ENCODE measurements at regions not wholly inside any gene's neighbourhood (a gene's known extent, or its start where the extent isn't known, plus 50 kb on each side); places are given as distances from the start of the nearest gene placed in this dataset.

DNA sequence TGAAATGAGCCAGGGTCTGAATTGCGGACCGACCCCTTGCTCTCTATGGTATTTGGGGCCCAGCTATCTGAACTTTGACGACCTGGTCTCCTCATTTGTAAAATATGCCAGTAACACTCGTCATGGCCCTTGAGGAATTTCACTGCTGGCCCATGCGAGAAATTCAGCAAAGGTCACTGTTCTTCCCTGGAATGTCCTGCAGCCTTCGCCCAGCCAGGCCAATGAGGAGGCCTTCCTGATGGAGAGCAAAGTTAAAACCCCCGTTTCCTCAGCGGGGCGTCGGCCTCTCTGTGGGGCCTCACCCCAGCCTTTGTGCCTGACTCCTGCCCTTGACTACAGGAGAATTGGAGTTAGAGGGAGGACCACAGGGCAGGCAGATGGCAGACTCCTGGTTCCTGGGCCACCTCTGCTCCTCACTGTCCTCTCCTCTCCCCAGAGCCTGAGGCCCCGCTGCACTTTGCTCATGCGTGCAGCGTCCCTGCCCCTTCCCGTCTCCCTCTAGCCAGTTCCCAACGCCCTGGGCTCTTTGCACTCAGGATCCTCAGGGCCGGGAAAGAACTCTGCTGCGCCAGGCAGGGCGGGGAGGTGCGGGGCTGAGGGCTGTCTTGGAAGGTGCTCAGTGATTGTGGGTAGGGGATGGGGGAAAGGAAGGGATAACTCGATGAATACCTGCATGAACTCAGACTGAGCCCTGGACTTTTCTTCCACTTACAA, 257.0 kb upstream of the RAB6C start:
- no peaks in the 10 kb centered on the region for H4K20me1 ChIP-seq (ENCODE audit: insufficient read depth, low read length)
- H3K9ac ChIP-seq (ENCODE audit: low read length), result no peak overlapping the region
- no peak overlapping the region for H3K27ac ChIP-seq (ENCODE audit: low read length)
- DNase-seq, result no peak
- no peak for TF ChIP-seq EZH2 (optimal IDR thresholded peaks at IDR 0.05; ENCODE audit: low read depth, low read length)
- TF ChIP-seq, protein P1, sequence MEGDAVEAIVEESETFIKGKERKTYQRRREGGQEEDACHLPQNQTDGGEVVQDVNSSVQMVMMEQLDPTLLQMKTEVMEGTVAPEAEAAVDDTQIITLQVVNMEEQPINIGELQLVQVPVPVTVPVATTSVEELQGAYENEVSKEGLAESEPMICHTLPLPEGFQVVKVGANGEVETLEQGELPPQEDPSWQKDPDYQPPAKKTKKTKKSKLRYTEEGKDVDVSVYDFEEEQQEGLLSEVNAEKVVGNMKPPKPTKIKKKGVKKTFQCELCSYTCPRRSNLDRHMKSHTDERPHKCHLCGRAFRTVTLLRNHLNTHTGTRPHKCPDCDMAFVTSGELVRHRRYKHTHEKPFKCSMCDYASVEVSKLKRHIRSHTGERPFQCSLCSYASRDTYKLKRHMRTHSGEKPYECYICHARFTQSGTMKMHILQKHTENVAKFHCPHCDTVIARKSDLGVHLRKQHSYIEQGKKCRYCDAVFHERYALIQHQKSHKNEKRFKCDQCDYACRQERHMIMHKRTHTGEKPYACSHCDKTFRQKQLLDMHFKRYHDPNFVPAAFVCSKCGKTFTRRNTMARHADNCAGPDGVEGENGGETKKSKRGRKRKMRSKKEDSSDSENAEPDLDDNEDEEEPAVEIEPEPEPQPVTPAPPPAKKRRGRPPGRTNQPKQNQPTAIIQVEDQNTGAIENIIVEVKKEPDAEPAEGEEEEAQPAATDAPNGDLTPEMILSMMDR (IDR thresholded peaks at IDR 0.05; ENCODE audit: low read length), result no peak
- TF ChIP-seq EZH2phosphoT487 (IDR thresholded peaks at IDR 0.05; ENCODE audit: low read length), result no peak
- no peaks in the 10 kb centered on the region for H3K9me3 ChIP-seq (replicated peaks; ENCODE audit: insufficient read depth, low read length)
- no peak overlapping the region for H2AFZ ChIP-seq (ENCODE audit: low read length)
- H3K4me1 ChIP-seq (ENCODE audit: low read length), result no peaks in the 10 kb centered on the region
- no peaks in the 10 kb centered on the region for H3K79me2 ChIP-seq (ENCODE audit: low read length)
- no peaks in the 10 kb centered on the region for H3K36me3 ChIP-seq (replicated peaks; ENCODE audit: insufficient read depth, low read length)
- H3K4me2 ChIP-seq (ENCODE audit: low read depth, low read length), result no peak overlapping the region
- no peaks in the 10 kb centered on the region for H3F3A ChIP-seq (ENCODE audit: insufficient read depth, low read length)
- H3K4me3 ChIP-seq (ENCODE audit: low read length), result no peak overlapping the region
- H3K27me3 ChIP-seq (replicated peaks; ENCODE audit: insufficient read depth, low read length), result no peaks in the 10 kb centered on the region
- H3K9me2 ChIP-seq (replicated peaks; ENCODE audit: insufficient read depth, low read length), result no peaks in the 10 kb centered on the region

DNA sequence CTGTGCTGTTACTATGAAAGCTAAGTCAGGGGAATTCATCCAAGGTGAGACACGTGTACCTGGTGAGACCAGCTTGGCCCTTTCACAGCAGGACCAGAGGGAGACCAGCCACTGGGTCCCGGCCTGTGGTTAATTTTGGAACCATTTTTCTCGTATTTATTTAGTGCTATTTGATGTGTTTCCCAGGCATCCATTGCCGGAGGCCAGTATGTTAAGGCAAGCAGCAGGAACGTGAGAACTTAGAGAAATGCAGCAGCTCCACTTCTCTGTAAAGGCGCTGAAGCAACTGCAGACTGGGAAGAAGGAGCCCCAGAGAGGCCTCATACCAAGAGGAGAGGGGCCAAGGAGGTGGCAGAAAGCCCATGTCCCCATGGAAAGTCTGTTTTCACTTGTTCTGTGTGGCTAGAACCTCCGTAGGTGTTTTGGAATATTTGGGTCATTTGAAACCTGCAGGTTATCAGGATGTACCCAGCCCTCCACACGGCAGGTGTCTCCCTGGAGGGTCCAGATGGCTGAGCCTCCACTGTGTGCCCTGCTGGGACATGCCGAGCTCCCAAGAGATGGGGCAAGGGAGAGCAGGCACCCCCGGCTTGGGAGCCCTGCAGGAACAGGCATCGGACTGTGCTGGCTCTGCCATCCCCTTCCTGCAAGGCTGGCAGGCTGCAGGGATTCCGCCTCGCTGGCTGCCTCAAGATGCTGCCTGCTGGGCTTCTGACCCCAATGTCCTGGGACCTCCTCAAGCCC, 256.0 kb upstream of the RAB6C start:
- DNase-seq, result no peak

DNA sequence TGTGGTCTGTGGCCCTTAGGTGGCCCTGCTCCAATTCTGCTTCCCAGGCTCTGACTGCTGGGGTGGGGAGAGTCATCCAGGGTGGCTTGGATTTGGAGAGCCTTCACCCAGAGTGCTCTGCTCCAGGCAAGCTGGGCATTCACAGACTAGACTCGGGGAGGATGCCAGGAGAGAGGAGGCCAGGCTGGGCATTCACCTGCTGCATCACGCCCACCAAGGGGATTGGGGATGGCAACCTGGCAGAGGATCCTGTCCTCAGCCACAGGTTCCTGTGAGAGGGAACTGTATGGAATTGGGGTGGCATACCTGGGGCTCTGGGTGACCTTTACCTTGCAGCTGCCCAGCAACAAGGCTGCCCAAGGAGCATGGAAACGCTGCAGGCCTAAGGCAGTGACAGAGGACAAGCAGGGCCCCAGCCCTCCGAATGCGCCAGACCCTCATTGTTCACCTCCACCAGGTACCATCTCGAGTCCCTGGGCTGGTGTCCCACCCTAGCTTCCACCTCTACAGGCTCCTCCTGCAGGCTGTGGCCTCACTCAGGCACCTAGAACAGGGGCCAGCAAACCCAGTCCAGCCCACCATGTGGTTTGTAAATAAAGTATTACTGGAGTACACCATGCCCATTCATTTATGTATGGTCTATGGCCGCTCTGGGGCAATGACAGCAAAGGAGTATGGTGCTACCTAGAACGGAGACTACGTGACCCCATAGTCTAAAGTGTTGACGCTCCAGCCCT, 255.3 kb upstream of the RAB6C start:
- no peaks in the 10 kb centered on the region for H3K4me1 ChIP-seq (ENCODE audit: low read length)

More for the DNA sequence above, 256.0 kb upstream of the RAB6C start:
- H4K20me1 ChIP-seq (ENCODE audit: insufficient read depth, low read length), result no peaks in the 10 kb centered on the region
- H2AFZ ChIP-seq (ENCODE audit: low read length), result no peak overlapping the region
- H3K4me2 ChIP-seq (ENCODE audit: low read depth, low read length), result no peak overlapping the region
- no peaks in the 10 kb centered on the region for H3K27me3 ChIP-seq (replicated peaks; ENCODE audit: insufficient read depth, low read length)
- no peaks in the 10 kb centered on the region for H3K9me3 ChIP-seq (replicated peaks; ENCODE audit: insufficient read depth, low read length)
- no peaks in the 10 kb centered on the region for H3F3A ChIP-seq (ENCODE audit: insufficient read depth, low read length)
- H3K9me2 ChIP-seq (replicated peaks; ENCODE audit: insufficient read depth, low read length), result no peaks in the 10 kb centered on the region
- H3K9ac ChIP-seq (ENCODE audit: low read length), result no peak overlapping the region
- H3K4me1 ChIP-seq (ENCODE audit: low read length), result no peaks in the 10 kb centered on the region
- no peaks in the 10 kb centered on the region for H3K79me2 ChIP-seq (ENCODE audit: low read length)
- TF ChIP-seq, protein P1 (IDR thresholded peaks at IDR 0.05; ENCODE audit: low read length), result no peak
- TF ChIP-seq EZH2 (optimal IDR thresholded peaks at IDR 0.05; ENCODE audit: low read depth, low read length) (no peak), EZH2phosphoT487 (IDR thresholded peaks at IDR 0.05; ENCODE audit: low read length) (no peak)
- H3K27ac ChIP-seq (ENCODE audit: low read length), result no peak overlapping the region
- H3K36me3 ChIP-seq (replicated peaks; ENCODE audit: insufficient read depth, low read length), result no peaks in the 10 kb centered on the region
- no peak overlapping the region for H3K4me3 ChIP-seq (ENCODE audit: low read length)

More for the DNA sequence above, 255.3 kb upstream of the RAB6C start:
- H3K27ac ChIP-seq (ENCODE audit: low read length), result no peak overlapping the region
- TF ChIP-seq, protein P1 (IDR thresholded peaks at IDR 0.05; ENCODE audit: low read length), result no peak
- TF ChIP-seq EZH2 (optimal IDR thresholded peaks at IDR 0.05; ENCODE audit: low read depth, low read length), result no peak
- no peak for TF ChIP-seq EZH2phosphoT487 (IDR thresholded peaks at IDR 0.05; ENCODE audit: low read length)
- no peaks in the 10 kb centered on the region for H3K9me2 ChIP-seq (replicated peaks; ENCODE audit: insufficient read depth, low read length)
- no peak overlapping the region for H3K4me3 ChIP-seq (ENCODE audit: low read length)
- no peaks in the 10 kb centered on the region for H4K20me1 ChIP-seq (ENCODE audit: insufficient read depth, low read length)
- no peak for DNase-seq
- no peaks in the 10 kb centered on the region for H3K27me3 ChIP-seq (replicated peaks; ENCODE audit: insufficient read depth, low read length)
- no peaks in the 10 kb centered on the region for H3K79me2 ChIP-seq (ENCODE audit: low read length)
- no peaks in the 10 kb centered on the region for H3K36me3 ChIP-seq (replicated peaks; ENCODE audit: insufficient read depth, low read length)
- no peaks in the 10 kb centered on the region for H3K9me3 ChIP-seq (replicated peaks; ENCODE audit: insufficient read depth, low read length)
- no peak overlapping the region for H3K4me2 ChIP-seq (ENCODE audit: low read depth, low read length)
- no peak overlapping the region for H2AFZ ChIP-seq (ENCODE audit: low read length)
- H3K9ac ChIP-seq (ENCODE audit: low read length), result no peak overlapping the region
- H3F3A ChIP-seq (ENCODE audit: insufficient read depth, low read length), result no peaks in the 10 kb centered on the region
